Inflammatory macrophage treated with lipopolysaccharide for 1 hour (primary cell): ENCODE measurements at regions not wholly inside any gene's neighbourhood (a gene's known extent, or its start where the extent isn't known, plus 50 kb on each side); places are given as distances from the start of the nearest gene placed in this dataset.
"Not testable (repeated sequence)": the region's sequence is repeated elsewhere in the genome, so short reads cannot be mapped to it uniquely, and the experiment has no call there.

Experiments
- DNase-seq, 2 donors: peaks; one replicate each; pipeline ENCODE4 v3.0.0-alpha.2; 2020 to 2022

DNA sequence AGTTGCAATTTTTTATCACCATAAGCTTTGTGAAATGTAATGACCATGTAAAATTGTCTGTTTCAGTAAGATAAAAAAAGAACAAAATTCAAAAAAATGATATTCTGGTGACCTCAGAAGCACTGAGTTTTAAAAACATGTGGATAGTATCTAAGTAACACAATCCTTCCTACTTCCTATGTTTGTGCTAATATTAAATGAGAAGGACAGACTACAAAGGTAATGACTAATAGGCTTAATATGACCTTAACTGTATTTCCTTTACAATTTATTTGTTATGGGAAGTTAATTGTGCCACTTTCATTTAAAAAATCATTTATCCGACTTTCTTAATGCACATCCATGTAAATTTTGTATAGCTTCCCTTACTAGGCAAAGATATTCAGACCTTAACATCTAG is 1030.4 kb upstream of the ATXN8OS start:
- DNase-seq = no peak

- DNase-seq = no peak
Observed at GRCh38 chr13:69069554-69070133, 1038.0 kb upstream of the ATXN8OS start.

DNA sequence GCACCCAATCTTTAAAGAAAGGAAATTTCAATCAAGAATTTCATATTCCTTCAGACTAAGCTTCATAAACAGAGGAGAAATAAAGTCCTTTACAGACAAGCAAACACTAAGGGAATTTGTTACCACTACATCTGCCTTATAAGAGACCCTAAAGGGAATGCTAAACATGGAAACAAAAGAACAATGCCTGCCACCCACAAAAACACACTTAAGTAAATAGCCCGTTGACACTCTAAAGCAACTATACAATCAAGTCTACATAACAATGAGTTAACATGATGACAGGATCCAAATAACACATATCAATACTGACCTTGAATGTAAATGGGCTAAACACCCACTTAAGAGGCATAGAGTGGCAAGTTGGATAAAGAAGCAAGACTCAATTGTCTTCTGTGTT is 1056.9 kb upstream of the ATXN8OS start:
- DNase-seq = no peak

- no peak for DNase-seq
Observed at GRCh38 chr13:69044629-69045028, 1063.0 kb upstream of the ATXN8OS start.

DNA sequence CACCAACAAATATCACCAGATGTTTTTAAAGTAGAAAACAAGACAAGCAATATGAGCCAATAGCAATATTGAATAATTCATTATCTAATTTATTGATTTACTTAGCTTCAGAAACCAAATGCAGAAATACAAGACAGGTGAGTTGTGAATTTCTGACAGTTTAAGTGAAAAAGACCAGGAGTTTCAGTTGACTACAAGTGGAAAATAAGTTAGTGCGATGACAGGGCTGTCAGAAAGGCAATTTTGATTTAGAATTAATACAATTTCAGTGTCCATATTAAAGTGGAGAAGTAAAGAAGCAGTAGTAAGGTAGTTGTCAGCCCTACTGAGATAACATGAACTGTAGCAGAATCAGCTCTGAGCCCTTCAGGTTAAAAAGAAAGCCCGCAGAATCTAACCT is 1066.7 kb upstream of the ATXN8OS start:
- DNase-seq = no peak

GRCh38 chr13:69035771-69036170 is 1071.9 kb upstream of the ATXN8OS start:
- no peak for DNase-seq

DNA sequence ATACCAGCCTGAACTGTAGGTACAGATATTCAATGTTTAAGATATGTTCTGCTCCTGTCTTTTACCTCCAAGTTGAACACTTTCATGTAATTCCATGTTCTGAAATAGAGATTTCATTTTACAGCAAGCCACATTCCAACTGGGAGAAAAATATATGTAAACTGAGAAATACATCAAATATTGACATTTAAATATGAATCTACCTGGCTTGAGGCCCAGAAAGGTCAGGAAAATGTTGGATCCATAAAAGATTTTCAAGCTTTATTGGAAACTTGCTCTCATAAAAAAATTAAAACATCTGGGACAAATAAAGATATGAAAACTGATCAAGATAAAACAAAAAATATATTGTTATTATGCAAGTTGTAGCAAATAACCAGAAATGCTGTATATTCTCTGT is 1078.7 kb upstream of the ATXN8OS start:
- no peak for DNase-seq

DNA sequence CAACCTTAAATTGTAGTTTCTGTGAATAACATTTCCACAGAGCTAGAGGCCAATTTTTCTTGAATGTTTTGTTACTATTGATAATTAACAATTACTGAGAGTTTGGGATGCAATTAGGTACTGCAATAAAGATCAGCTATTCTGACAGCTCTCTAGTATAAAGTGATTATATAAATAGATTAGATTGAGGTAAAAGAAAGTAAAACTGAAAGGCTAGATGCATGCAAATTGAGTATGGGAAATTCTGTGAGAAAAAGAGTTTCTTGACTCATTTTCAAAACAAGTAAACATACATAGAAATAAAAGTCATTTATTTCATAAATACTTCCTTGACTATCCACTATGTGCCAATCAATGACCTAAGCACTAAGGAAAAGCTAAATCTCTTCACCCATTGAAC is 1087.5 kb upstream of the ATXN8OS start:
- DNase-seq = no peak

DNA sequence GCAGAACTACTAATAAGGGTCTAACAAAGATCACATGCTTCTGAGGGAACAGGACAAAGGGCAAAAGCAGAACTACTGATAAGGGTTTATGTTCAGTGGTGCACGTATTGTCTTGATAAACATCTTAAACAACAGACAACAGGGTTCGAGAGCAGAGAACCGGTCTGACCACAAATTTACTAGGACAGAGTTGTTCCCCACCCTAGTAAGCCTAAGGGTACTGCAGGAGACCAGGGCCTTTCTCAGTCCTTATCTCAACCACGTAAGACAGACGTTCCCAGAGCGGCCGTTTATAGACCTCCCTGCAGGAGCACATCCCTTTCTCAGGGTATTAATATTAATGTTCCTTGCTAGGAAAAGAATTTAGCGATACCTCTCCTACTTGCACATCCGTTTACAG is 1089.5 kb upstream of the ATXN8OS start:
- not testable (repeated sequence) for DNase-seq

DNA sequence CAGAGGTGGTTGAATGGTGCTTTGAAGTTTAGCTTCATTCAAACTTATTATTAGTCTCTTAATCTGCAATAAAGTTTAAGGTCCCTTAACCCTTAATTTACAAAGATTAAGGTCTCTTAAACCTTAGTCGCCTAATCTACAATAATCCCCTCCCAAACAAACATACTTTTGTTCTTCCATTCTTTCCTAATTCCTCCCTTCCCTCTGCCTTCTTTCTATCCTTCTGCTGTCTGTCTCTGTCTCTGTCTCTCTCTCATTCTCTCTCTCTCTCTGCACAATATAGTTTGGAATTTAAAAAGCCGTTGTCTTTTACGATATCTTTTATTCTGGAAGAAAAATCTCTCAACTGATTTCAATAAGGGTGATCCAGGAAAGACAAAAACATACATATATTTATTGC is 1096.8 kb upstream of the ATXN8OS start:
- no peak for DNase-seq

GRCh38 chr13:69008499-69008898 is 1099.1 kb upstream of the ATXN8OS start:
- DNase-seq = no peak

DNA sequence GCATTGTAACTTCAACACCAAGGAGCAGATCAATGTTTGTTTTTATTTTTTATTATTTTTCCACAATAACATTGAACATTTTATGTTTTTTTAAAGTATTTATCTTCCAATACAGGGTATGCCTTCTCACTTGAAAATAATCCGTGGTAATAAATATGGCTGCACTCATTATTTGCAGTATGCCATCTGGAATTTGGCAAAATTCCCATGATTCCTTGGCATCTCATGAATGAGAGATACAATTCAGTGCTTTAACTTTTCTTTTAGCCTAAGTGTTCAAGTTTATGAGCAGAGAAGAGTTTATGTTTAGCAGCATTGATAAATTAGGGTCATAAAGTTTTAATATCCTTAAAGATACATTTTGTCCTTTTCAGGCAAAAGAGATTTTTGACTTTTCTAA is 1109.6 kb upstream of the ATXN8OS start:
- DNase-seq = no peak

DNA sequence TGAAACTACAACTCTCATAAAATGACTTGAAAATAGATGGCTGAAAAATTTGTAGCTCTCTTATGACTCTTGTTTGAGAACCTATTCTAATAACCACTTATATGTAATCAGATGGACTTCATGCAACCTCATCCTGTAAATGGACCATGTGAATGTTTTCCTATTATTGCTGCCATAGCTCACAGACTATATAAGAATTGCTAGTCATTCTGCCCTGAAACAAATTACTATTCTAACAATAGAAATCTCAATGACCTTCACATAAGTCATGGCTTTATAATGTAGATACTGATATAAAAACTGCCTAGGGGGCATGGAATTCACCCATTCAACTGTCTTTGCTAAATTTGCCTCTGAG is 1111.0 kb upstream of the ATXN8OS start:
- no peak for DNase-seq

DNA sequence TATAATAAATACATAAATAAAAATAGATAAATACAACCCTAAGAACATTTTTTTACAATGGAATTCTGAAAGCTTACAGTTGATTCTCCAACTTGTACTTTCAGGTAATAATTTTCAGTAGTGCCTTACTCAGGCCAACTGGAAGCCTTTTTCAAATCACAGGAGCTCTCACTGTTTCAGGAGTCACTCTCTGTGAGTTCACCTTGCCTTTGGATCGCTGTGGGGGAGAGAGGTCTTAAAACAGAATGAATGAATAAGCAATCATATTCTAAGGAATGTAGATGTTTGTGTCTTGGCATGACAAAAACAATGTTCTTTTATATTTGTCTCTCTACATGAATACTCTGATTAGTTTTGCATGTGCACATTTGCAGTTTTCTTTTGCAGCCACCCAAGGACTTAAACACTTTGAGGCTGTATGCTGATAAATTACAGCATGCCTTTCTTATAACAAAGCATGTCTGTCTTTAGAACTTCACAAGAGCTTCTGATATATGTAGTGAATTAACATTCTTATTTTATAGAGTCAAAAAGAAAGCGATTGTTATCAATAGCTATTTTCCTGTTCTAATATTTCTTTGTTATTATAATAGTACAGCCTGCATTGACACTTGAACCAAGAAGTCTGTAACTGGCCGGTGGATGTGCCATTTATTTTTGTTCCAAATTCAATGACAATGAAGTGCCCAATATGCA is 1111.5 kb upstream of the ATXN8OS start:
- no peak for DNase-seq

DNA sequence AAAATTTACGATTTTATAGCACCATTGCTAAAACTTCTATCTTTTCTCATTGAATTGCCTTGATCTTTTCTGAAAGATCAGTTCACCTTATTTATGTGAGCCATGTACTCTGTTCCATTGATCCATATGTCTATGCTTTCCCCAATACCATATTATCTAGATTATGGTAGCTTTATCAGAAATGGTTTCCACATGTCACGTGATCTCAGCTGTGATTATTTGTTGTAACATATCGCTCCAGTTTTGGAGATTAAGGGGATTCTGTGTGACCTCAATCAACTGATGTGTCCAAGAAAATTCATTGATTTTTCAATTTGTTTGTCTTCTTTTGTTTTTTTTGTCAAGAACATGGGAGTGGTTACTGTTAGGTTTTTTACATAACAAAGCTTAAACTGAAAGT is 1114.5 kb upstream of the ATXN8OS start:
- no peak for DNase-seq

- no peak for DNase-seq
Observed at GRCh38 chr13:68988176-68988575, 1119.5 kb upstream of the ATXN8OS start.

GRCh38 chr13:68987585-68987984 is 1120.0 kb upstream of the ATXN8OS start:
- DNase-seq = no peak

DNA sequence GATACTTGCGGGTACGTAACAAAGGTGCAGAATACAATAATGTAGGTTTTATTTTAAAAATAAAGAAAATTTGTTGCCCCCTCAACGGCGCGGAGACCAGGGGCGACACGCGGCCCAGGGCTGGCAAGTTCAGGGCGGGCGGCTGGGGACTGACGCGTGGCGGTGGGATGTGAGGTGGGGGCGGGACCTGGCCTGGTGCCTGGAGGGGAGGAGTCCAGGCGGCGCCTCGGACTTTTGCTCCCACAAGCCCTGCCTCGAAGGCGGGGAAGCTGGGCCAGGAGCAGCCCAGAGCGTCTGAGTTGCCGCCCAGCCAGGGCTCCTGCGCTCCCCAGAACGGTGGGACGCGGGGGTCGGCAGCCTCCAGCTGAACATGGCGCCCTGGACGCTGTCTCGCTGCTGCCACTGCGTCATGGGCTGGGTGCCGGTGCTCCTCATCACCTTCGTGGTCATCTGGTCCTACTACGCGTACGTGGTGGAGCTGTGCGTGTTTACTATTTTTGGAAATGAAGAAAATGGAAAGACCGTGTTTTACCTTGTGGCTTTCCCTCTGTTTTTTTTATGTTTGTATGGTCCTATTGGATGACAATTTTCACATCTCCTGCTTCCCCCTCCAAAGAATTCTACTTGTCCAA is 1122.8 kb upstream of the ATXN8OS start:
- DNase-seq = no peak

DNA sequence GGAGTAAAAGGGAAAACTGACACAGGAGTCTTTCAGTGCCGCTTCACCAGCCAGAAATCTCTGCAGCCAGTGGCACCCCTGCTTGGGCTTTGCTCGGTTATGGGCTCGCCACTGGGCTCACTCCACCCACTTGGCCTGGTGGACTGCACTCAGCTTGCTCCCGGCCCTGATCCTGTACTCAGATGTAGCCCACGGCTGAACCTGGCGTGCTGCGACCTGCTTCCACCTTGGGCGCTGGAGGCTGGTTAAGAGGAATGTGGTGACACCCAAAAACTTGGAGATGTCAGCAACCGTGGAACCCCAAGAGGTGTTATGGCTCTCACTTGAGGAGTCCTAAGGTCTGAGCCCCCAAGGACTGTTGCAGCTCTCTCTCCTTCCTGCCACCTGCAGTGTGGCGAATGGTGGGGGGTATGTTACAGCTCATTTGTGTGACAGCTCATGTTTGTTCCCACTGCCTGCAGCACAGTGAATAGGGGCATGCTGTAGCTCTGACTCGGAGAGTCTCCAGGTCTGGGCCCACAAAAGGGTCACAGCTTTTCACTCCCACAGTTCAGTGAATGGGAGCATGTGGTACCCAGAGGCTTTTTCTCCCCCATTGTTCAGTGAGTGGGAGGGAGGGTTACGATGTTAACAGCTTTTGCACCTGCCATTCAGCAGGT is 1124.5 kb upstream of the ATXN8OS start:
- DNase-seq = no peak

GRCh38 chr13:68976287-68976686 is 1131.3 kb upstream of the ATXN8OS start:
- DNase-seq = no peak

- no peak for DNase-seq
Observed at GRCh38 chr13:68970532-68970931, 1137.1 kb upstream of the ATXN8OS start.

DNA sequence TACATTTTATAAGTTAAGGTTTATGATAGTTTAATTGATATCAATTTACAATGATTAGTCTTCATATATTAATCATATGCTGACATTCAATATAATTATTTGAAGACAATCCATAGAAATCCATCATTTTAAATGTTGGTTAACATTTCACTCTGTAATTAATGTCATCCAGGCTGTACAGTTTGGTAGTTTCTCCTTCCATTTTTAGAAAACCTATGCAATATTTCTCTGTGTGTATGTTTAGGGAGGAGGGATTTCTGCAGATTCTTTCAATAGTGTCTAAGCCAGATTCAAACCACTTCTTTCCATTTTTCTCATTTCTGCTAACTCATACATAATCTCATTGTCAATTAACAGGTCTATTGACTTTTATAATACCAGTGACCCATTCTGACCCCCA is 1159.0 kb upstream of the ATXN8OS start:
- DNase-seq = no peak

GRCh38 chr13:68944272-68944671 is 1163.4 kb upstream of the ATXN8OS start:
- no peak for DNase-seq

- no peak for DNase-seq
Observed at GRCh38 chr13:68940049-68940448, 1167.6 kb upstream of the ATXN8OS start.
